ENCODE measurements at regions not wholly inside any gene's neighbourhood (a gene's known extent, or its start where the extent isn't known, plus 50 kb on each side); places are given as distances from the start of the nearest gene placed in this dataset.

DNA sequence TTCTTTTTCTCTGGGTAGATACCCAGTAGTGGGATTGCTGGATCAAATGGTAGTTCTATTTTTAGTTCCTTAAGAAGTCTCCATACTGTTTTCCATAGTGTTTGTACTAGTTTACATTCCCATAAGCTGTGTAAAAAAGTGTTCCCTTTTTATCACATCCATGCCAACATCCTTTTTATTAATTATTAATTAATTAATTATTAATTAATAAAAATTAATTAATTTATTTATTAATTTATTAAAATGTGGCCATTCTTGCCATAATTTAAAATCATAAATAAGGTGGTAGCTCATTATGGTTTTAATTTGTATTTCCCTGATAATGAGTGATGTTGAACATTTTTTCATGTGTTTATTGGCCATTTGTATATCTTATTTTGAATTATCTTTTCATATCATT, 173.9 kb upstream of the FOXN2 start:
- DNase-seq (ENCODE audit: low read depth in 2 of 2): no peak

GRCh38 chr2:48144777-48145176, 169.7 kb upstream of the FOXN2 start:
- no peak for DNase-seq (ENCODE audit: low read depth in 2 of 2)

DNA sequence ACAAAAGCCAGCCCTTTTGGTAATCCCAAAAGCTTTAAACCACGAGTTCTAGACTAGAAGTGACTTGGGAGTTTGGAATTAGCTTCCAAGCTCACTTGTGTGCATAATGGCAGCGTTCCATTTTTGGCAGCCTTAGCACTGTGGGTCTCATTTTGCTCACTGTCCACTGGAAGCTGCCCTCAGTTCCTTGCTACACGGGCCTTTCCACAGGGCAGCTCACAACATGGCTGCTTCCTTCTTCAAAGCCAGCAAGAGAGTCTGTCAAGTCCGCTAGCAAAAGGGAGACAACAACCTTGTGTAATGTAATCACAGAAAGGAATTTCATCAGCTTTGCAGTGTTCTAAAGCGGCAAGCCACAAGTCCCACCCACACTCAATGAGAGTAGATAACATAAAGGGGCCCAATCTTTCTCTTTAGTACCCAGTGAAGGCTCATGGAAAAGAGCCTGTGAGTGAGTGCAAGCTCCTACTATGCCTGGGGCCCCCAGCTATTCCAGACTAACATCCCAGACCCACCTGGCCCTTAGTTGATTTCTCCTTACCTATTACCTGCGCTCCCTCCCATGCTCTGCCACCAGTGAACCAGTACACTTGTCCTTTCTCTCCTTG, 168.5 kb upstream of the FOXN2 start:
- DNase-seq (ENCODE audit: low read depth in 2 of 2): no peak

DNA sequence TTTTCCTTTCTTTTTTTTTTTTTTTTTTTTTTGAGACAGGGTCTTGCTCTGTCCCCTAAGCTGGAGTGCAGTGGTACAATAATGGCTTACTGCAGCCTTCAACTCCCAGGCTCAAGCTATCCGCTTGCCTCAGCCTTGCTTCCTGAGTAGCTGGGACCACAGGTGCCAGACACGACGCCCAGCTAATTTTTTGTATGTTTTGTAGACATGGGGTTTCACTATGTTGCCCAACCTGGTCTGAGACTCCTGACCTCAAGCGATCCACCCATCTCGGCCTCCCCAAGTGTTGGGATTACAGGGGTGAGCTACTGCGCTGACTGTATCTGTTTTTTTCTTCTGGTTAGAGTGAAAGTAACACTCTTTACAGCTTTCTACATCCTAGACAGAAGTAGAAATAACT, 167.9 kb upstream of the FOXN2 start:
- no peak for DNase-seq (ENCODE audit: low read depth in 2 of 2)

DNA sequence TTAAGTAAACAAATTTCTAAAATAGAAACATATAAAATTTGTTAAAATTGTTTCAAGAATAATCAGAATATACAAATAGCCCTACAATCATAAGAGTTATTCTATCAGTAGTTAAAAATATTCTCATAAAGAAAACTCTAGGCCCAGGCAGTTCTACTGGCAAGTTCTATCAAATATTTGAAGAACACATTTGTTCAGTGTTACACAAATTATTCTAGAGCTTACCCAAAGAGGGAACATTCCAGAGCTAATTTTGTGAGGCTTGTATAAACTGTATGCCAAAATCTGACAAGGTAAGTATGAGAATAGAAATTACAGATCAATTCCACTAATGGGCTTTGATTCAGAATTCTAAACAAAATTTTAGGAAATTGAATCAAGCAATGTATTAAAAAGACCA, 166.8 kb upstream of the FOXN2 start:
- DNase-seq (ENCODE audit: low read depth in 2 of 2): no peak

GRCh38 chr2:48148841-48149430, 165.5 kb upstream of the FOXN2 start:
- no peak for DNase-seq (ENCODE audit: low read depth in 2 of 2)

- DNase-seq (ENCODE audit: low read depth in 2 of 2): no peak
Observed at GRCh38 chr2:48157150-48157549, 157.3 kb upstream of the FOXN2 start.

GRCh38 chr2:48161628-48162027, 152.9 kb upstream of the FOXN2 start:
- no peak for DNase-seq (ENCODE audit: low read depth in 2 of 2)

DNA sequence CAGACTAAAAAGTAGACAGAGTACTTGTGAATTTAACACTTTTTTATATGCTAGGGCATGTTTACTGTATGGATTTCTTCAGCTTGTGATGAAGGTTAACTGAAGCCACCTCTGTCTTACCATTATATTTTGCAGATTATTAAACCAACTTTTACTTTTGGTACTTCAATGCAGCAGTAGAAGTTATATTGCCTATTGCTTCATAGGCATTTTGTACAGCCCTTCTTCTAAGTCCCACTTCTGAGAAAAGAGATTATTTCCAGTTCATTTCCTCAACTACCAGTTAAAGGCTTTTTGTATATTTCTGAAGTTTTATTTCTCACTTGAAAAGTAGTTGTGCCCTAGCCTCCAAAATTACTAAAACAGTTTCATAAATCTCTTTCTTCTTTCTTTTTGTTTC, 151.7 kb upstream of the FOXN2 start:
- no peak for DNase-seq (ENCODE audit: low read depth in 2 of 2)

DNA sequence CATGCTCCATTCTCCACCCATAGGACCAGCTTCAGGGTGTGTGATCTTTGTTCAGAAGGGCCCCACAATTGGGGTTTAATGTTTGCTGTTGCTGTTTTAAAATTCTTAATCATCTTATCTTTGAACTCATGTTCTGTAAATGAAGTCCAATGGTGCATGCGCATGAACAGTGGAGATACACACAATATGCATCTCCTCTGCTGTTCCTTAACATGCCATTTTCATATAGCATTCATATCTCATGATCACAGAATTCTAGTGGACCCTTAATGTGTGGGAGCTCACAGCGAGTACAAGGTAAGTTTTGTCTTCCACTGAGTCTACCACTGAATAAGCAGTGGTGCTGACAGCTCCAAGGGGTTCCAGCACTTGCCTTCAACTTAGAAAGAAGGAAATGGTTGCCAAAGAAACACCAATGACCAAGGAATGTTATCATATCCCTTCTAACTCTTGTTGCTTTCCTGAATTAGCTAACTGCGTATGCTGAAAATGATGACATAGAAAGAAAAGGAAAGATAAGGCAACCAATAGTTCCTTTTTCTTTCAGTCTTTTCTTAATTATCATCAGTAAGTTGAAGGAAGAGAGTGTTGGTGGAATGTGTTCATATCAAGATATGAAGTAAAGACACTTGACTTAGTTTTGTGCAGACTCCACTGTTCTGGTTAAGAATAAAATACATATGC, 149.3 kb upstream of the FOXN2 start:
- DNase-seq (ENCODE audit: low read depth in 2 of 2): no peak

- DNase-seq (ENCODE audit: low read depth in 2 of 2): no peak
Observed at GRCh38 chr2:48169141-48169592, 145.3 kb upstream of the FOXN2 start.

GRCh38 chr2:48170281-48170680, 144.2 kb upstream of the FOXN2 start:
- no peak for DNase-seq (ENCODE audit: low read depth in 2 of 2)

GRCh38 chr2:48173141-48173540, 141.3 kb upstream of the FOXN2 start:
- DNase-seq (ENCODE audit: low read depth in 2 of 2): no peak

DNA sequence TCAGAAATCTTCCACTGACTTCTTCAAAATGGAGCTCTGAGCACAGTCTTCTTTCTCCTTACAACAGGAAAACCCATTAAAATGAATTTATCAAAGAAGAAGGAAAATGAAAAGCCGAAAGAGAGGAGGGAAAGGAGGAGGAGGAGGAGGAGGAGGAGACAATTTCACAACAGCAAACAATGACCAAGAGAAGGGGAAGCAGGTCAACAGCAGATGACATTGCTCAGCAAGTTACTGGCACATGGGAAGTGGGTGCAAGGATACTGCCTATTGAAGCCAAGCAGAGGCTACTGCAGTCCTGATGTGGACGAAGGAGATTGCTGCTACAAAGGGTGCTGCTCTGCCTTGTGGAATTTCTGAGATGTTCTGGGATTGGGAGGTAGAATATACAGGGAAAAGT, 140.0 kb upstream of the FOXN2 start:
- DNase-seq (ENCODE audit: low read depth in 2 of 2): no peak

- DNase-seq (ENCODE audit: low read depth in 2 of 2): no peak
Observed at GRCh38 chr2:48175254-48175653, 139.2 kb upstream of the FOXN2 start.

DNA sequence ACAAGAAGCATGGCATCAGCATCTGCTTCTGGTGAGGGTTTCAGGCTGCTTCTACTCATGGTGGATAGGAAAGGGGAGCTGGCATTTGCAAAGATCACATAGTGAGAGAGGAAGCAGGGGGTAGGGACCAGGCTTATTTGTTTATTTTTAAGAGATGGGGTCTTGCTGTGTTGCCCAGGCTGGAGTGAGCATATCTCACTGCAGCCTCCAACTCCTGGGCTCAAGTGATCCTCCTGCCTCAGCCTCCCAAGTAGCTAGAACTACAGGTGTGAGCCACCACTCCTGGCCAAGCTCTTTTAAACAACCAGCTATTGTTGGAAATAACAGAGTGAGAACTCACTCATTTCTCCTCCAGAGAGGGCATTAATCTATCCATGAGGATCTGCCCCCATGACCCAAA, 138.8 kb upstream of the FOXN2 start:
- DNase-seq (ENCODE audit: low read depth in 2 of 2): no peak

- no peak for DNase-seq (ENCODE audit: low read depth in 2 of 2)
Observed at GRCh38 chr2:48176876-48177275, 137.6 kb upstream of the FOXN2 start.

DNA sequence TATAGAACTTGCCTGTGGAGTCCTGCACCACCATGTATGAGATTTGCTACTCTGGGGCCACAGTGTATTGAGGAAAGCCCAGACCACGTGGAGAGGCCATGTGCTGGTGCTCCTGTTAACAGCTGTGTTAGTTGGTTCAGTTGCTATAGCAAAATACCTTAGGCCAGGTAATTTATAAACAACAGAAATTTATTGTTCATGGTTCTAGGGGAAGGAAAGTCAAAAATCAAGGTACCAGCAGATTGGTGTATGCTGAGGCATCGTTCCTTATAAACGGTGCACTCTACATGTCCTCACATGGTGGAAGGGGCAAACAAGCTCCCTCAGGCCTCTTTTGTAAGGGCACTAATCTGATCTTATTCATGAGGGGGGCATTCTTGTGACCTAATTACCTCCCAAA, 135.9 kb upstream of the FOXN2 start:
- no peak for DNase-seq (ENCODE audit: low read depth in 2 of 2)

- DNase-seq (ENCODE audit: low read depth in 2 of 2): no peak
Observed at GRCh38 chr2:48180557-48180956, 133.9 kb upstream of the FOXN2 start.

DNA sequence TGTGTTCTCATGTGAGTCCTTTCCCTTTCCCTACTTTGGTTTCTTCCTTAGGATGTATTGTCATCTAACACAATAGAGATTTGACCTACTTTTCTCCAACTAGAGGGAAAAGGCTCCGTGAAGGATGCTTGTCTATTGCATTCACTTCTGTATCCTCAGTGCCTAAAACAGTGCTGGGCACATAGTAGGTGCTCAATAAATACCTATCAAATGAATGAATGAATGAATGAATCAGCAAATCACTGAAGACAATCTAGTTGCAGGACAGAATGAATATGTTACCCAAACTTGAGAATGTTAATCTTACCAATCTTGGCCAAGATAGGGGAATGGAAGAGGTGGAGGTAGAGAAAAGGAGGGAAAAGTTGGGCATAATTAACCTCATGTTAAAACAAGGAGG, 131.2 kb upstream of the FOXN2 start:
- no peak for DNase-seq (ENCODE audit: low read depth in 2 of 2)

GRCh38 chr2:48183991-48184390, 130.5 kb upstream of the FOXN2 start:
- DNase-seq (ENCODE audit: low read depth in 2 of 2): no peak

DNA sequence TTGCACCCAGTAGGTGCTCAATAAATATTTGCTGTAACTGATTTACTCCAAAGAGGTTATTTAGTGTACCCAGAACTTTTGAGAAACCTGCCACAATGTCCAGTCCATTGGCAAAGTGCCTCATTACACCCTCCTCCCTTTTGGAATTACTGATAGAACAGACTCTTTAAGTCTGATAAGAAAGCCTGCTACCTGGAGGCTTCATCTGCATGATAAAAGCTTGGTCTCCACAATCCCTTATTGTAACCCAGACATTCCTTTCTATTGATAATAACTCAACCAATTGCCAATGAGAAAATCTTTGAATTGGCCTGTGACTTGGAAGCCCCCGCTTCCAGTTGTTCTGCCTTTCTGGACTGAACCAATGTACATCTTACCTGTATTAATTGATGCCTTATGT, 127.0 kb upstream of the FOXN2 start:
- DNase-seq (ENCODE audit: low read depth in 2 of 2): no peak

GRCh38 chr2:48189552-48190228, 124.8 kb upstream of the FOXN2 start:
- DNase-seq (ENCODE audit: low read depth in 2 of 2): no peak

Data from stimulated activated CD8-positive, alpha-beta memory T cell treated with anti-CD3 and anti-CD28 coated beads, Interleukin-15, amount 100 ng/mL, for 48 hours (primary cell).